ENCODE measurements at regions not wholly inside any gene's neighbourhood (a gene's known extent, or its start where the extent isn't known, plus 50 kb on each side); places are given as distances from the start of the nearest gene placed in this dataset.

- no peak for DNase-seq
Measured at GRCh38 chr1:239539051-239539450, 152.7 kb downstream of the CHRM3 start.

- DNase-seq: no peak
Measured at GRCh38 chr1:239539812-239540211, 153.4 kb downstream of the CHRM3 start.

- no peak for DNase-seq
Measured at GRCh38 chr1:239543873-239544272, 157.5 kb downstream of the CHRM3 start.

- no peak for DNase-seq
Measured at GRCh38 chr1:239545466-239545865, 159.1 kb downstream of the CHRM3 start.

- DNase-seq: no peak
Measured at GRCh38 chr1:239547987-239548386, 161.6 kb downstream of the CHRM3 start.

GRCh38 chr1:239550178-239550577 is 163.8 kb downstream of the CHRM3 start:
- DNase-seq: no peak

GRCh38 chr1:239555350-239555749 is 169.0 kb downstream of the CHRM3 start:
- no peak for DNase-seq

GRCh38 chr1:239558559-239558958 is 172.2 kb downstream of the CHRM3 start:
- no peak for DNase-seq

- no peak for DNase-seq
Measured at GRCh38 chr1:239558991-239559390, 172.6 kb downstream of the CHRM3 start.

GRCh38 chr1:239560921-239561320 is 174.6 kb downstream of the CHRM3 start:
- DNase-seq: no peak

GRCh38 chr1:239562095-239562494 is 175.7 kb downstream of the CHRM3 start:
- no peak for DNase-seq

- DNase-seq: no peak
Measured at GRCh38 chr1:239563681-239564080, 177.3 kb downstream of the CHRM3 start.

- DNase-seq: no peak
Measured at GRCh38 chr1:239566074-239566473, 179.7 kb downstream of the CHRM3 start.

- no peak for DNase-seq
Measured at GRCh38 chr1:239570878-239571277, 184.5 kb downstream of the CHRM3 start.

- no peak for DNase-seq
Measured at GRCh38 chr1:239572183-239572582, 185.8 kb downstream of the CHRM3 start.

GRCh38 chr1:239574112-239574511 is 187.7 kb downstream of the CHRM3 start:
- no peak for DNase-seq

- DNase-seq: no peak
Measured at GRCh38 chr1:239575113-239575512, 188.7 kb downstream of the CHRM3 start.

- DNase-seq: no peak
Measured at GRCh38 chr1:239583536-239583935, 197.2 kb downstream of the CHRM3 start.

- no peak for DNase-seq
Measured at GRCh38 chr1:239586128-239586527, 199.8 kb downstream of the CHRM3 start.

- peak in 1 of 2 experiments; percentile 2 for DNase-seq
Measured at GRCh38 chr1:239587066-239587465, 200.7 kb downstream of the CHRM3 start.

- DNase-seq: no peak
Measured at GRCh38 chr1:239587574-239588369, 201.4 kb downstream of the CHRM3 start.

GRCh38 chr1:239590556-239590955 is 204.2 kb downstream of the CHRM3 start:
- no peak for DNase-seq

GRCh38 chr1:239593527-239593926 is 207.2 kb downstream of the CHRM3 start:
- DNase-seq: no peak

- DNase-seq: no peak
Measured at GRCh38 chr1:239600588-239600987, 214.2 kb downstream of the CHRM3 start.

GRCh38 chr1:239601108-239601507 is 214.7 kb downstream of the CHRM3 start:
- DNase-seq: no peak
